Neural progenitor cell (in vitro differentiated cells): ENCODE measurements at regions not wholly inside any gene's neighbourhood (a gene's known extent, or its start where the extent isn't known, plus 50 kb on each side); places are given as distances from the start of the nearest gene placed in this dataset.

Experiments used
- DNase-seq: peaks from one replicate; pipeline ENCODE4 v3.0.0-alpha.2; 2016; ENCODE audit warnings: low spot score
- H2AFZ ChIP-seq: fragments of 200-600 bp; sonication (generic); replicated peaks from 2 replicates; pipeline ENCODE4 v1.6.1; 2016; ENCODE audit warnings: antibody characterized with exemption
- H3F3A ChIP-seq: fragments of 200-600 bp; sonication (generic); 2 replicates; pipeline ENCODE4 v1.6.1; 2016; ENCODE audit warnings: antibody characterized with exemption, low read depth
- H3K27ac ChIP-seq: fragments of 200-600 bp; sonication (generic); 2 replicates; pipeline ENCODE4 v1.5.1; 2016; ENCODE audit warnings: mild to moderate bottlenecking
- H3K27me3 ChIP-seq: fragments of 200-600 bp; sonication (generic); 2 replicates; pipeline ENCODE4 v1.6.1; 2016; ENCODE audit warnings: mild to moderate bottlenecking, moderate library complexity
- H3K36me3 ChIP-seq: fragments of 200-600 bp; sonication (generic); 2 replicates; pipeline ENCODE4 v1.5.1; 2016
- H3K4me1 ChIP-seq: fragments of 200-600 bp; sonication (generic); 2 replicates; pipeline ENCODE4 v1.6.1; 2016; ENCODE audit warnings: mixed run types
- H3K4me2 ChIP-seq: fragments of 200-600 bp; sonication (generic); 2 replicates; pipeline ENCODE4 v1.6.1; 2016
- H3K4me3 ChIP-seq: fragments of 200-600 bp; sonication (generic); 2 replicates; pipeline ENCODE4 v1.5.1; 2016
- H3K79me2 ChIP-seq: fragments of 200-600 bp; sonication (generic); 2 replicates; pipeline ENCODE4 v1.6.1; 2016; ENCODE audit warnings: low read depth
- H3K9ac ChIP-seq: fragments of 200-600 bp; sonication (generic); 2 replicates; pipeline ENCODE4 v1.6.1; 2016
- H3K9me3 ChIP-seq: fragments of 200-600 bp; sonication (generic); 2 replicates; pipeline ENCODE4 v1.5.1; 2016; ENCODE audit warnings: low read depth
- H4K20me1 ChIP-seq: fragments of 200-600 bp; sonication (generic); 2 replicates; pipeline ENCODE4 v1.6.1; 2016; ENCODE audit warnings: low read depth
- H3K27ac Mint-ChIP-seq: 3 replicates; pipeline ENCODE4 v1.8.0; 2021; ENCODE audit warnings: mixed read lengths
- H3K27me3 Mint-ChIP-seq: 2 replicates; pipeline ENCODE4 v1.8.0; 2022; ENCODE audit warnings: low read depth, mild to moderate bottlenecking, inconsistent platforms, moderate library complexity, mixed read lengths; ENCODE audit not compliant: insufficient read depth
- H3K36me3 Mint-ChIP-seq: 3 replicates; pipeline ENCODE4 v1.8.0; 2021; ENCODE audit warnings: mixed read lengths
- H3K4me1 Mint-ChIP-seq: 3 replicates; pipeline ENCODE4 v1.8.0; 2021; ENCODE audit warnings: mixed read lengths
- H3K4me3 Mint-ChIP-seq: 3 replicates; pipeline ENCODE4 v1.8.0; 2021; ENCODE audit warnings: mild to moderate bottlenecking, moderate library complexity, mixed read lengths
- H3K9me3 Mint-ChIP-seq: 3 replicates; pipeline ENCODE4 v1.8.0; 2020; ENCODE audit warnings: mixed read lengths
- EZH2 ChIP-seq: fragments of 200-600 bp; sonication (generic); IDR thresholded peaks from 2 replicates; pipeline ENCODE4 v1.6.1; 2017; ENCODE audit warnings: antibody characterized with exemption, mild to moderate bottlenecking, moderate library complexity
- EZH2phosphoT487 ChIP-seq: fragments of 200-600 bp; sonication (generic); IDR thresholded peaks from 2 replicates; pipeline ENCODE4 v1.6.1; 2017; ENCODE audit warnings: antibody characterized with exemption
- TF ChIP-seq, protein P1 (sequence below): fragments of 200-600 bp; sonication (generic); IDR thresholded peaks from 2 replicates; pipeline ENCODE4 v1.5.1; 2017; ENCODE audit warnings: antibody characterized with exemption, mild to moderate bottlenecking

- Histone ChIP-seq H3K36me3 (no peaks in the 10 kb centered on the region), H3K4me3 (no peak overlapping the region), H3K27ac (no peak overlapping the region), H3K4me1 (no peaks in the 10 kb centered on the region), H2AFZ (no peak overlapping the region), H4K20me1 (no peaks in the 10 kb centered on the region), H3F3A (no peaks in the 10 kb centered on the region), H3K9ac (no peak overlapping the region), H3K4me2 (no peak overlapping the region), H3K9me3 (no peaks in the 10 kb centered on the region), H3K79me2 (no peaks in the 10 kb centered on the region), H3K27me3 (no peaks in the 10 kb centered on the region)
- no peak overlapping the region for H3K27ac Mint-ChIP-seq
- H3K4me3 Mint-ChIP-seq, result no peak overlapping the region
- peaks cover 5% of the 10 kb centered on the region for H3K27me3 Mint-ChIP-seq
- no peak for DNase-seq
- peaks cover 29% of the 10 kb centered on the region for H3K4me1 Mint-ChIP-seq
- no peaks in the 10 kb centered on the region for H3K36me3 Mint-ChIP-seq
- no peak for TF ChIP-seq EZH2
- no peak for TF ChIP-seq EZH2phosphoT487
- TF ChIP-seq, protein P1, sequence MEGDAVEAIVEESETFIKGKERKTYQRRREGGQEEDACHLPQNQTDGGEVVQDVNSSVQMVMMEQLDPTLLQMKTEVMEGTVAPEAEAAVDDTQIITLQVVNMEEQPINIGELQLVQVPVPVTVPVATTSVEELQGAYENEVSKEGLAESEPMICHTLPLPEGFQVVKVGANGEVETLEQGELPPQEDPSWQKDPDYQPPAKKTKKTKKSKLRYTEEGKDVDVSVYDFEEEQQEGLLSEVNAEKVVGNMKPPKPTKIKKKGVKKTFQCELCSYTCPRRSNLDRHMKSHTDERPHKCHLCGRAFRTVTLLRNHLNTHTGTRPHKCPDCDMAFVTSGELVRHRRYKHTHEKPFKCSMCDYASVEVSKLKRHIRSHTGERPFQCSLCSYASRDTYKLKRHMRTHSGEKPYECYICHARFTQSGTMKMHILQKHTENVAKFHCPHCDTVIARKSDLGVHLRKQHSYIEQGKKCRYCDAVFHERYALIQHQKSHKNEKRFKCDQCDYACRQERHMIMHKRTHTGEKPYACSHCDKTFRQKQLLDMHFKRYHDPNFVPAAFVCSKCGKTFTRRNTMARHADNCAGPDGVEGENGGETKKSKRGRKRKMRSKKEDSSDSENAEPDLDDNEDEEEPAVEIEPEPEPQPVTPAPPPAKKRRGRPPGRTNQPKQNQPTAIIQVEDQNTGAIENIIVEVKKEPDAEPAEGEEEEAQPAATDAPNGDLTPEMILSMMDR, result no peak
- peaks cover 17% of the 10 kb centered on the region for H3K9me3 Mint-ChIP-seq
Measured at GRCh38 chr6:44682987-44683779, 295.7 kb downstream of the CDC5L start.

GRCh38 chr6:44685213-44685612, 297.7 kb downstream of the CDC5L start:
- H3K9me3 Mint-ChIP-seq, result peaks cover 18% of the 10 kb centered on the region

DNA sequence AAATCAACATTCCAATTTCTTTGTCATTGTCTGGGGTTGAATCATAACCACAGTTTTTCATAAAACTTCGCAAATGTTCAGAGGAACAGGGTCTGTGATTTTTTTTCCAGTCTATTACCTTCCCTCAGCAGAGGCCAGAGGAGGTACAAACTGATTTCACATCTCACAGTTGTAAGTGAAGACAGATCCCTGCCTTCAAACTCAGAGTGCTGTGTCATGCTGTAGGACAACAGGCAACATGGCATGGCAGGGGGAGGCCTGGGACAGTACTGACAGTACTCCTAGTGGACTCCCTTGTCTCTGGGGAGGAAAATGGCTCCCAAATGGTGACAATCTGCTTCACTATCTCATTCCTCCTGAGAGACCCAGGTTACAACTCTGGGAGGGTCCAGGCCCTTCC, 308.6 kb downstream of the CDC5L start:
- no peaks in the 10 kb centered on the region for H3K9me3 Mint-ChIP-seq
- peaks cover 5% of the 10 kb centered on the region for H3K4me1 Mint-ChIP-seq
- H3K27me3 ChIP-seq, result no peaks in the 10 kb centered on the region
- H4K20me1 ChIP-seq, result no peaks in the 10 kb centered on the region
- no peak overlapping the region for H3K9ac ChIP-seq
- H3K27ac Mint-ChIP-seq, result no peak overlapping the region
- no peaks in the 10 kb centered on the region for H3K36me3 Mint-ChIP-seq
- H3K27me3 Mint-ChIP-seq, result no peaks in the 10 kb centered on the region
- no peaks in the 10 kb centered on the region for H3F3A ChIP-seq
- H3K36me3 ChIP-seq, result no peaks in the 10 kb centered on the region
- no peak overlapping the region for H2AFZ ChIP-seq
- H3K27ac ChIP-seq, result no peak overlapping the region
- no peak overlapping the region for H3K4me2 ChIP-seq
- H3K9me3 ChIP-seq, result no peaks in the 10 kb centered on the region
- no peak for DNase-seq
- TF ChIP-seq EZH2 (no peak), EZH2phosphoT487 (no peak)
- TF ChIP-seq, protein P1, result no peak
- no peak overlapping the region for H3K4me3 ChIP-seq
- H3K4me3 Mint-ChIP-seq, result no peak overlapping the region
- H3K4me1 ChIP-seq, result no peaks in the 10 kb centered on the region
- H3K79me2 ChIP-seq, result no peaks in the 10 kb centered on the region

More at GRCh38 chr6:44685213-44685612, 297.7 kb downstream of the CDC5L start:
- Histone ChIP-seq H3F3A (no peaks in the 10 kb centered on the region), H4K20me1 (no peaks in the 10 kb centered on the region), H3K27ac (no peak overlapping the region), H3K4me2 (no peak overlapping the region), H3K9ac (no peak overlapping the region), H3K27me3 (no peaks in the 10 kb centered on the region), H3K4me1 (no peaks in the 10 kb centered on the region), H3K9me3 (no peaks in the 10 kb centered on the region), H2AFZ (no peak overlapping the region), H3K36me3 (no peaks in the 10 kb centered on the region), H3K4me3 (no peak overlapping the region), H3K79me2 (no peaks in the 10 kb centered on the region)
- TF ChIP-seq EZH2 (no peak), EZH2phosphoT487 (no peak)
- TF ChIP-seq, protein P1, result no peak
- no peak overlapping the region for H3K27ac Mint-ChIP-seq
- DNase-seq, result no peak
- H3K4me3 Mint-ChIP-seq, result no peak overlapping the region
- H3K27me3 Mint-ChIP-seq, result peaks cover 6% of the 10 kb centered on the region
- H3K4me1 Mint-ChIP-seq, result peaks cover 21% of the 10 kb centered on the region
- H3K36me3 Mint-ChIP-seq, result no peaks in the 10 kb centered on the region
